ENCODE measurements at regions not wholly inside any gene's neighbourhood (a gene's known extent, or its start where the extent isn't known, plus 50 kb on each side); places are given as distances from the start of the nearest gene placed in this dataset.

- TF ChIP-seq ZBTB2 (IDR thresholded peaks at IDR 0.05), result no peak
- no peak for TF ChIP-seq CTCF (IDR thresholded peaks at IDR 0.05 in 2 of 3, conservative IDR thresholded peaks at IDR 0.05 in 1 of 3; ENCODE audit: insufficient read depth in 2 of 3, low read depth in 1 of 3, low read length in 3 of 3)
Observed at GRCh38 chr5:19301271-19301670, 686.7 kb downstream of the CDH18 start.
